Right lobe of liver (tissue), 6 donors: ENCODE measurements at regions not wholly inside any gene's neighbourhood (a gene's known extent, or its start where the extent isn't known, plus 50 kb on each side); places are given as distances from the start of the nearest gene placed in this dataset.

Experiments
- ATAC-seq, 4 donors: fragments of 200-7000 bp; cut with Tn5 transposase; one replicate each; pipeline ENCODE4 v1.9.1; 2020; ENCODE audit warnings: mild to moderate bottlenecking in 4 of 4, moderate library complexity in 4 of 4
- DNase-seq, 3 donors: peaks; one replicate each; pipeline ENCODE4 v3.0.0-alpha.2; 2020
- H3K27ac ChIP-seq, 3 donors: fragments of 200-600 bp; one replicate each; pipeline ENCODE4 v1.8.0; 2022
- H3K27me3 ChIP-seq, 2 donors: fragments of 200-600 bp; one replicate each; pipeline ENCODE4 v1.8.0; 2022
- H3K36me3 ChIP-seq, 4 donors: fragments of 200-600 bp; sonication (generic) in 1 of 4; one replicate each; pipeline versions ENCODE4 v1.5.1 to v1.8.0; 2017 to 2022; ENCODE audit warnings: control low read depth in 1 of 4
- H3K4me1 ChIP-seq, 4 donors: fragments of 200-600 bp; sonication (generic) in 1 of 4; one replicate each; pipeline versions ENCODE4 v1.5.1 to v1.8.0; 2017 to 2022; ENCODE audit warnings: control low read depth in 1 of 4
- H3K4me3 ChIP-seq, 3 donors: fragments of 200-600 bp; one replicate each; pipeline ENCODE4 v1.8.0; 2022
- H3K9me3 ChIP-seq, 4 donors: fragments of 200-600 bp; sonication (generic) in 1 of 4; one replicate each; pipeline versions ENCODE4 v1.5.1 to v1.8.0; 2017 to 2022; ENCODE audit warnings: control low read depth in 1 of 4
- CTCF ChIP-seq, 4 donors: fragments of 200-600 bp in 3 of 4; fragments of 450-650 bp in 1 of 4; IDR thresholded peaks; one replicate each; pipeline versions ENCODE4 v1.5.1 to v1.8.0; 2016 to 2022; ENCODE audit warnings: antibody characterized with exemption in 4 of 4, mild to moderate bottlenecking in 2 of 4
- POLR2A ChIP-seq: fragments of 450-650 bp; IDR thresholded peaks from one replicate; pipeline ENCODE4 v1.6.1; 2017; ENCODE audit warnings: antibody characterized with exemption, mild to moderate bottlenecking
- WGBS: methylation state at CpG from one replicate; pipeline ENCODE4 v1.1.6; 2018; ENCODE audit warnings: low coverage, low lambda C conversion rate; ENCODE audit not compliant: insufficient coverage; ENCODE audit errors: missing lambda C conversion rate; 5-methylcytosine and 5-hydroxymethylcytosine counted together
- intact Hi-C, 2 donors: fragments of 100-400 bp; cut with DNase I; formaldehyde crosslinking; loops; one replicate each; pipeline versions ENCODE4 v1.11.2 to v1.14.1; 2022
- donor health status: DM: no; HTN: yes; CAD: no.
- donor health status: DM: no; HTN: no; CAD: no.
- donor health status: DM: no; HTN: no; CAD: no.
- donor health status: DM: no; HTN: yes; CAD: no.
- donor health status: DM: no; HTN: yes; CAD: no.

GRCh38 chr1:172980456-172980855 lies 70.3 kb downstream of the TNFSF18 start:
- WGBS = 20% methylated on average over 1 of the region's 2 CpGs

GRCh38 chr1:172980971-172981370 lies 69.8 kb downstream of the TNFSF18 start:
- no peak for DNase-seq
- no peak for TF ChIP-seq CTCF (IDR thresholded peaks at IDR 0.05)
- TF ChIP-seq POLR2A = no peak
- intact Hi-C loops = no loop called here
- H3K4me1 ChIP-seq = peaks cover 0 to 13% (median 6%) of the 10 kb centered on the region in 4 donors
- H3K9me3 ChIP-seq = no peaks in the 10 kb centered on the region
- H3K4me3 ChIP-seq = no peak overlapping the region
- 73% methylated on average over 1 of the region's 2 CpGs for WGBS
- no peak for ATAC-seq
- no peaks in the 10 kb centered on the region for H3K27me3 ChIP-seq
- no peak overlapping the region for H3K27ac ChIP-seq
- no peaks in the 10 kb centered on the region for H3K36me3 ChIP-seq

More at GRCh38 chr1:172980456-172980855, 70.3 kb downstream of the TNFSF18 start:
- Histone ChIP-seq H3K27ac (no peak overlapping the region), H3K36me3 (no peaks in the 10 kb centered on the region), H3K4me1 (peaks cover 0 to 17% (median 9%) of the 10 kb centered on the region in 4 donors), H3K4me3 (no peak overlapping the region), H3K27me3 (no peaks in the 10 kb centered on the region), H3K9me3 (no peaks in the 10 kb centered on the region)
- intact Hi-C loops = no loop called here
- TF ChIP-seq POLR2A = no peak
- no peak for TF ChIP-seq CTCF (IDR thresholded peaks at IDR 0.05)
- no peak for ATAC-seq
- no peak for DNase-seq
